Fibroblast of mammary gland (primary cell): ENCODE measurements at regions not wholly inside any gene's neighbourhood (a gene's known extent, or its start where the extent isn't known, plus 50 kb on each side); places are given as distances from the start of the nearest gene placed in this dataset.

ENCODE experiments used
- DNase-seq: peaks from one replicate; pipeline ENCODE4 v3.0.0-alpha.2; 2010; ENCODE audit warnings: low read depth
- H3K4me3 ChIP-seq: 2 replicates; pipeline ENCODE4 v1.5.1; 2011; ENCODE audit warnings: low read depth, mild to moderate bottlenecking, low read length, moderate library complexity; ENCODE audit not compliant: control insufficient read depth
- CTCF ChIP-seq: conservative IDR thresholded peaks from 2 replicates; pipeline ENCODE4 v1.5.1; 2011; ENCODE audit warnings: low read depth, low read length, inconsistent platforms; ENCODE audit not compliant: control insufficient read depth, insufficient read depth

- no peak overlapping the region for H3K4me3 ChIP-seq
- no peak for TF ChIP-seq CTCF
- no peak for DNase-seq
Observed at GRCh38 chr9:118271331-118271730, 567.1 kb downstream of the TLR4 start.

GRCh38 chr9:118271936-118272335 lies 567.7 kb downstream of the TLR4 start:
- no peak overlapping the region for H3K4me3 ChIP-seq
- TF ChIP-seq CTCF, result no peak
- DNase-seq, result no peak

- no peak for TF ChIP-seq CTCF
- H3K4me3 ChIP-seq, result no peak overlapping the region
- DNase-seq, result no peak
Observed at GRCh38 chr9:118273048-118273447, 568.8 kb downstream of the TLR4 start.

- TF ChIP-seq CTCF, result no peak
- no peak overlapping the region for H3K4me3 ChIP-seq
- DNase-seq, result no peak
Observed at GRCh38 chr9:118276784-118277183, 572.6 kb downstream of the TLR4 start.

GRCh38 chr9:118281772-118282171 lies 577.6 kb downstream of the TLR4 start:
- no peak for TF ChIP-seq CTCF
- no peak for DNase-seq
- H3K4me3 ChIP-seq, result no peak overlapping the region

GRCh38 chr9:118283488-118283887 lies 579.3 kb downstream of the TLR4 start:
- H3K4me3 ChIP-seq, result no peak overlapping the region
- DNase-seq, result no peak
- TF ChIP-seq CTCF, result no peak

- no peak for DNase-seq
- no peak overlapping the region for H3K4me3 ChIP-seq
- no peak for TF ChIP-seq CTCF
Observed at GRCh38 chr9:118290116-118290515, 585.9 kb downstream of the TLR4 start.
